Ovary (tissue), 7 donors: ENCODE measurements at regions not wholly inside any gene's neighbourhood (a gene's known extent, or its start where the extent isn't known, plus 50 kb on each side); places are given as distances from the start of the nearest gene placed in this dataset.
A peak's percentile ranks its signal among the peaks of the same experiment; 100 is the strongest.

Experiments used
- DNase-seq, 5 donors: peaks; one replicate each; pipeline ENCODE4 v3.0.0-alpha.2; 2019 to 2020
- H3K27ac ChIP-seq, 2 donors: fragments of 200-600 bp; one replicate each; pipeline versions ENCODE4 v1.5.1 to v1.8.0; 2019 to 2022
- H3K27me3 ChIP-seq: fragments of 200-600 bp; one replicate; pipeline ENCODE4 v1.8.0; 2022
- H3K36me3 ChIP-seq: fragments of 200-600 bp; sonication (generic); one replicate; pipeline ENCODE4 v1.5.1; 2019
- H3K4me1 ChIP-seq: one replicate; pipeline ENCODE4 v1.8.1; 2013; ENCODE audit warnings: mild to moderate bottlenecking, moderate library complexity; ENCODE audit not compliant: insufficient read depth
- H3K4me3 ChIP-seq: fragments of 200-600 bp; sonication (generic); one replicate; pipeline ENCODE4 v1.5.1; 2017
- H3K9me3 ChIP-seq, 2 donors: fragments of 200-600 bp in 1 of 2; sonication (generic) in 1 of 2; one replicate each; pipeline versions ENCODE4 v1.5.1 to v1.8.1; 2013 to 2019; ENCODE audit warnings: mild to moderate bottlenecking in 1 of 2, moderate library complexity in 1 of 2
- EP300 ChIP-seq: sonication (generic); formaldehyde crosslinking; IDR thresholded peaks from one replicate; pipeline ENCODE4 v1.6.1; 2017; ENCODE audit warnings: antibody characterized with exemption
- POLR2A ChIP-seq: fragments of 450-650 bp; IDR thresholded peaks from one replicate; pipeline ENCODE4 v1.6.1; 2017; ENCODE audit warnings: antibody characterized with exemption, mild to moderate bottlenecking, moderate library complexity
- WGBS, 3 donors: extraction: QIAGEN DNeasy Blood & Tissue Kit in 1 of 3; methylation state at CpG; one replicate each; pipeline versions ENCODE4 v1.1.5 to v1.1.7; 2013 to 2017; 5-methylcytosine and 5-hydroxymethylcytosine counted together
- intact Hi-C, 4 donors: fragments of 100-400 bp; cut with DNase I; formaldehyde crosslinking; loops; one replicate each; pipeline versions ENCODE4 v1.11.0 to v1.15.1; 2022 to 2023
- TF ChIP-seq, protein P1 (sequence below), 3 donors: fragments of 450-650 bp in 2 of 3; fragments of 200-600 bp in 1 of 3; IDR thresholded peaks; one replicate each; pipeline versions ENCODE4 v1.5.1 to v1.8.0; 2016 to 2022; ENCODE audit warnings: antibody characterized with exemption in 3 of 3, mild to moderate bottlenecking in 1 of 3
- donor health status: DM: no; HTN: no; CAD: no; lungs with moderate emphysema.
- donor health status: DM: no; HTN: no; CAD: no.
- donor health status: Bipolar disorder and iron deficiency.
- donor health status: DM: no; HTN: no; CAD: no.
- donor health status: DM: yes; HTN: yes; CAD: no.

DNA sequence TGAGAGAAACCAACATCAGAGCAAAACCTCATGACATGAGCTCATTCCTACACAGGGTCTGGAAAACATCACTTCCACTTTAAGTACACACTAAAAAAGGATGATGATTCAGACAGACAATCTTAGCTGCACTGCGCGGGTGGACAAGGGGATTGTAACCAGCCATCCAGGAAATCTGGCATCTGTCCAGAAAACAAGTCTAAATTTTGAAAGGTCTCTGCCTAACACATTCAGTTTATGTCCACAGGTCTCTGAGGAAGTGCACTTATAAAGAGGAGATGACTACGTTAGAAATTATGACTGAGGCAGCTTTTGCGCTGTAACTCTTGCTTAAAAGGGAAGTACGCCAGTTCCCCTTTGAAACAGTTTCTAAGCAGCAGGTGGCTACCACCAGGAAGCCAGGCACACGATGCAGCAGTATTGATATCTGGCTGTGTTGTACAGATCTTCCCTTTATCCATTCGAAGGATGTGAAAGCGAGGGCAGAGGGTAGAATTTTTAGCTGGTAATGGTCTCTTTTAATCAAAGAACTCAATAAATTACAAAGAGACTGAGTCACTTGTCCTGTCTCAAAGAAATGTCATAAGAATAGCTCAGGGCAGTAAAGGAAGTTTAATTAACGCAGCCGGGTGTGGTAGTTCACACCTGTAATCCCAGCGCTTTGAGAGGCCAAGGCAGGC lies 128.0 kb downstream of the SETD4 start:
- Histone ChIP-seq H3K36me3 (no peaks in the 10 kb centered on the region), H3K27me3 (no peaks in the 10 kb centered on the region), H3K27ac (no peak overlapping the region), H3K4me3 (no peak overlapping the region), H3K9me3 (no peaks in the 10 kb centered on the region), H3K4me1 (peaks cover 6% of the 10 kb centered on the region)
- intact Hi-C loops: loop anchor here in 1 of 4 donors (5.0 kb wide), 1 partner anchor 100 kb away; no protein-coding TSS in a partner anchor
- DNase-seq: peak in 4 of 5 donors; percentile 24 to 37 (median 27)
- 28 to 30% (median 29%) methylated on average over 11 of the region's 11 CpGs for WGBS, 3 donors
- TF ChIP-seq POLR2A (no peak), EP300 (no peak)
- TF ChIP-seq, protein P1, sequence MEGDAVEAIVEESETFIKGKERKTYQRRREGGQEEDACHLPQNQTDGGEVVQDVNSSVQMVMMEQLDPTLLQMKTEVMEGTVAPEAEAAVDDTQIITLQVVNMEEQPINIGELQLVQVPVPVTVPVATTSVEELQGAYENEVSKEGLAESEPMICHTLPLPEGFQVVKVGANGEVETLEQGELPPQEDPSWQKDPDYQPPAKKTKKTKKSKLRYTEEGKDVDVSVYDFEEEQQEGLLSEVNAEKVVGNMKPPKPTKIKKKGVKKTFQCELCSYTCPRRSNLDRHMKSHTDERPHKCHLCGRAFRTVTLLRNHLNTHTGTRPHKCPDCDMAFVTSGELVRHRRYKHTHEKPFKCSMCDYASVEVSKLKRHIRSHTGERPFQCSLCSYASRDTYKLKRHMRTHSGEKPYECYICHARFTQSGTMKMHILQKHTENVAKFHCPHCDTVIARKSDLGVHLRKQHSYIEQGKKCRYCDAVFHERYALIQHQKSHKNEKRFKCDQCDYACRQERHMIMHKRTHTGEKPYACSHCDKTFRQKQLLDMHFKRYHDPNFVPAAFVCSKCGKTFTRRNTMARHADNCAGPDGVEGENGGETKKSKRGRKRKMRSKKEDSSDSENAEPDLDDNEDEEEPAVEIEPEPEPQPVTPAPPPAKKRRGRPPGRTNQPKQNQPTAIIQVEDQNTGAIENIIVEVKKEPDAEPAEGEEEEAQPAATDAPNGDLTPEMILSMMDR (IDR thresholded peaks at IDR 0.05): no peak

DNA sequence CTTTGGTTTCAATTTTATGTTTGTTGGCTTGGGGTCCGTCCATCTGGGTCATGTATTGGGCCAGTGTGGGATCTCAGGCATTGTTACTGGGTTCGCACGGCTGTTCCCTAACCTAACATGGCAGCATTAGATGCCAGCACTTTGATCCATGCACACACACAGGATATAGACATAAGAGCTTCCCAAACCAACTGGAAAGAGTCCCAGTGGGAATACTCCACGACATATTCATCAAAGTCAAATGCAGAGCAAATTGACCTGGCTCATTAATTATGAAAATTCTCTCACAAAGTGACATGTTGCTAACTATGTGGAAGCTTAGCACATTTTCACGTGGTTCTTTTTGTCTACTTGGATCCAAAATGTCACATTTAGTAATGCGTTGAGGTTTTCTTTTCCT lies 130.4 kb downstream of the SETD4 start:
- Histone ChIP-seq H3K36me3 (no peaks in the 10 kb centered on the region), H3K4me1 (peaks cover 6% of the 10 kb centered on the region), H3K27me3 (no peaks in the 10 kb centered on the region), H3K27ac (no peak overlapping the region), H3K4me3 (no peak overlapping the region), H3K9me3 (no peaks in the 10 kb centered on the region)
- 68 to 95% (median 92%) methylated on average over 6 of the region's 6 CpGs for WGBS, 3 donors
- TF ChIP-seq EP300: no peak
- DNase-seq: no peak
- intact Hi-C loops: loop anchor here in 1 of 4 donors (5.0 kb wide), 1 partner anchor 102 kb away; no protein-coding TSS in a partner anchor

DNA sequence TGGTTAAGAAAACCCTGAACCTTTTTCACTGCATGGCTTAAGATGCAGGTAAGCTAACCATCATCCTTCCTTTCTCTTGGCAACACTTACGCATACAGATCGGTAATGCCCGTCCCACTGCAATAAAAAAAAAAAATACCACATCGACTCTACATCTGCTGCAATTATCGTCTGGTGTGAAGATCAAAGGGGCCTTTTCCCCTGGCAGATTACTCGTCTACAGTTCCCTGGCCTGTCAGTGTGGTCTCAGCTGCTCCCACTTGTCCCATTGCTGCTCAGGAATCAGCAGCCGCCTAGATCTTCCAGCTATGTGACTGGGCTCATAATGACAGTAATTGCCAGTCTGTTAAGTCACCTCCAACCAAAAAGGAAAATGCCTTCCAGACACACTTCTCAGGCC lies 133.1 kb downstream of the SETD4 start:
- Histone ChIP-seq H3K27ac (no peak overlapping the region), H3K27me3 (no peaks in the 10 kb centered on the region), H3K4me1 (peaks cover 4% of the 10 kb centered on the region), H3K36me3 (no peaks in the 10 kb centered on the region), H3K4me3 (no peak overlapping the region), H3K9me3 (no peaks in the 10 kb centered on the region)
- intact Hi-C loops: no loop called here
- no peak for DNase-seq
- TF ChIP-seq, protein P1 (IDR thresholded peaks at IDR 0.05): no peak
- TF ChIP-seq POLR2A: no peak
- TF ChIP-seq EP300: no peak
- 80 to 91% (median 86%) methylated on average over 7 of the region's 7 CpGs for WGBS, 3 donors

DNA sequence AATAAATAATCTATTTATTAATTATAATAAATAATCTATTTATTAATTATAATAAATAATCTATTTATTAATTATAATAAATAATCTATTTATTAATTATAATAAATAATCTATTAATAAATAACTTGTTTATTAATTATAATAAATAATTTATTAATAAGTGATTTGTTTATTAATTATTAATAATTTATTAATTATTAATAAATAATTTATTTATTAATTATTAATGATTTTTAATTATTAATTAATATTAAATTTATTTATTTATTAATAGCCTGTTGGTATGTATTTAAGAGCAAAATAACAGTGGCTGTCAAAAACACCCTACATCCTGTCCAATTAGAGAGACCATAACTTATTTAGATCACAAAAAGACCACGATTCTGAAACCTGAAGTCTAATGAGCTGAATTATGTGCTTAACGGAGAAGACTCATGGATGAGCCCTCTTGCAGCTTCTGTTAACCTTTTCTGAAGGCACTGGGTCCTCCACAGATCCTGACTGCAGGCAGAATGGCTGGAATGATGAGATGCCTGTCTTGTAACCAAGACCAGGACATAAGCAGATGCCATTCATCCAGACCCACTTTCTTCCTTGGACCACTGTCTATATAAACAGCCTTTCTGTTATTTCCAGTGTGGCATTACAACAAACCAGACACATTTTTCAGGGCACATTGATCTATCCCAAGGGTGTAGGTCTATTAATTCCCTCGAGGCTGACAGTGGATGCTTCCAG lies 134.2 kb downstream of the SETD4 start:
- 76 to 82% (median 78%) methylated on average over 3 of the region's 3 CpGs for WGBS, 3 donors
- no peaks in the 10 kb centered on the region for H3K4me1 ChIP-seq
- H3K36me3 ChIP-seq: no peaks in the 10 kb centered on the region
- H3K27me3 ChIP-seq: no peaks in the 10 kb centered on the region
- no peak overlapping the region for H3K27ac ChIP-seq
- no peaks in the 10 kb centered on the region for H3K9me3 ChIP-seq
- DNase-seq: no peak
- intact Hi-C loops: no loop called here
- H3K4me3 ChIP-seq: no peak overlapping the region
- TF ChIP-seq EP300: no peak
- TF ChIP-seq POLR2A: no peak
- TF ChIP-seq, protein P1 (IDR thresholded peaks at IDR 0.05): no peak

DNA sequence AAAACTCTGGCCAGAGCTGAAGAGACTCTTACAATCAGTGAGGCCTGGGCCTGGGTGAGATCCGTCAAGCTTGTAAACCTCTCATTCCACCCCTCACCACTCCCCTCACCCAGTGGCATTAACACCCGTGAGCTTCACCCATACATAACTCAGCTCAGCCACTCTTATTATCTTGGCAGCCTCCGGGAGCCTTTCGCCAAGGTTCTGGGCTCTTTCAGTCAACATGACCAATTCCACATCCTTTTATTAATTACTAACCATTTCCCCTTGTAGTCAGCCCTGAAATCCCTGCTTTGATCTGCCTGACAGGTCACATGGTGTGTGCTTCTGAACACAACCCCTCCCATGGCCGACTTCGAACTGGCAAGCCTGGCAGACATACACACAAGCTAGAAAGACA lies 134.8 kb downstream of the SETD4 start:
- Histone ChIP-seq H3K4me1 (no peaks in the 10 kb centered on the region), H3K36me3 (no peaks in the 10 kb centered on the region), H3K9me3 (no peaks in the 10 kb centered on the region), H3K27me3 (no peaks in the 10 kb centered on the region), H3K4me3 (no peak overlapping the region), H3K27ac (no peak overlapping the region)
- DNase-seq: no peak
- intact Hi-C loops: no loop called here
- 68 to 76% (median 74%) methylated on average over 6 of the region's 6 CpGs for WGBS, 3 donors
- TF ChIP-seq POLR2A (no peak), EP300 (no peak)
- TF ChIP-seq, protein P1 (IDR thresholded peaks at IDR 0.05): no peak
